Endothelial cell of umbilical vein (primary cell): ENCODE measurements at regions not wholly inside any gene's neighbourhood (a gene's known extent, or its start where the extent isn't known, plus 50 kb on each side); places are given as distances from the start of the nearest gene placed in this dataset.

Experiments used
- BruUV-seq: library from RNA; stranded (reverse); fragments of 400-500 nt; replicated peaks from 2 replicates; lab custom pipeline; 2021; lab: Mats Ljungman, UMichigan
- CTCF ChIA-PET: fragments of 300-600, 350-600 bp; sonication (Branson Sonifier 250); formaldehyde crosslinking; loops from one replicate; lab custom pipeline; 2021; ENCODE audit warnings: antibody characterized with exemption, inconsistent platforms; lab: Charles Lee
- POLR2A ChIA-PET: fragments of 300-600, 350-600 bp; sonication (Branson Sonifier 250); formaldehyde crosslinking; loops from one replicate; lab custom pipeline; 2021; ENCODE audit warnings: antibody characterized with exemption, inconsistent platforms; lab: Charles Lee
- DNase-seq: peaks from one replicate; pipeline ENCODE4 v3.0.0-alpha.2; 2011; ENCODE audit warnings: low read depth, low spot score
- FAIRE-seq: peaks from 2 replicates; lab custom pipeline; 2011; peaks lifted over from hg19 to GRCh38; lab: Jason Lieb, UNC
- H2AFZ ChIP-seq: 2 replicates; pipeline ENCODE4 v1.6.0; 2012; ENCODE audit warnings: low read depth, low read length, control low read depth, inconsistent platforms
- H3K27ac ChIP-seq: 2 replicates; pipeline ENCODE4 v1.5.1; 2011; ENCODE audit warnings: low read depth, mild to moderate bottlenecking, control low read depth, low read length, moderate library complexity; ENCODE audit not compliant: insufficient read depth
- H3K27me3 ChIP-seq, 2 experiments: 2 replicates each; pipeline versions ENCODE4 v1.6.0 to v1.6.1; 2011; ENCODE audit warnings: low read length in 2 of 2, mixed read lengths in 1 of 2; ENCODE audit not compliant: control insufficient read depth in 2 of 2, insufficient read depth in 2 of 2
- H3K36me3 ChIP-seq, 2 experiments: 2 replicates in 1 of 2; 3 replicates in 1 of 2; pipeline ENCODE4 v1.5.1; 2011; ENCODE audit warnings: low read length in 2 of 2, mild to moderate bottlenecking in 1 of 2, moderate library complexity in 1 of 2; ENCODE audit not compliant: control insufficient read depth in 2 of 2, insufficient read depth in 2 of 2; ENCODE audit errors: extremely low read depth in 1 of 2
- H3K4me1 ChIP-seq: 3 replicates; pipeline ENCODE4 v1.5.1; 2011; ENCODE audit warnings: mild to moderate bottlenecking, low read length; ENCODE audit not compliant: control insufficient read depth, insufficient read depth; ENCODE audit errors: extremely low read depth
- H3K4me2 ChIP-seq: 2 replicates; pipeline ENCODE4 v1.6.1; 2011; ENCODE audit warnings: low read length, control low read depth, mixed read lengths; ENCODE audit not compliant: insufficient read depth
- H3K4me3 ChIP-seq, 3 experiments: fragments of 200-600 bp in 1 of 3; sonication (generic), shearing (Covaris generic) in 1 of 3; replicated peaks in 1 of 3; 2 replicates each; pipeline ENCODE4 v1.5.1; 2011 to 2016; ENCODE audit warnings: control low read depth in 3 of 3, low read length in 3 of 3, mild to moderate bottlenecking in 2 of 3, inconsistent platforms in 1 of 3, low read depth in 1 of 3, moderate library complexity in 1 of 3; ENCODE audit not compliant: insufficient read depth in 1 of 3
- H3K79me2 ChIP-seq: 2 replicates; pipeline ENCODE4 v1.6.0; 2012; ENCODE audit warnings: low read length, inconsistent platforms; ENCODE audit not compliant: control insufficient read depth, insufficient read depth
- H3K9ac ChIP-seq: replicated peaks from 2 replicates; pipeline ENCODE3; 2011; ENCODE audit warnings: low read length, control low read depth; ENCODE audit not compliant: insufficient read depth; ENCODE audit errors: extremely low read depth
- H3K9me1 ChIP-seq: replicated peaks from 3 replicates; pipeline ENCODE4 v1.6.0; 2011; ENCODE audit warnings: mild to moderate bottlenecking, low read length; ENCODE audit not compliant: control insufficient read depth, insufficient read depth; ENCODE audit errors: extremely low read depth
- H3K9me3 ChIP-seq: replicated peaks from 2 replicates; pipeline ENCODE4 v1.5.1; 2012; ENCODE audit warnings: low read length, inconsistent platforms; ENCODE audit not compliant: control insufficient read depth, insufficient read depth
- H4K20me1 ChIP-seq: replicated peaks from 2 replicates; pipeline ENCODE3; 2011; ENCODE audit warnings: mild to moderate bottlenecking, low read length; ENCODE audit not compliant: control insufficient read depth, insufficient read depth; ENCODE audit errors: extremely low read depth
- CTCF ChIP-seq, 2 donors: IDR thresholded peaks; 1 replicate in 1 of 2; 2 replicates in 1 of 2; pipeline ENCODE4 v1.5.1; 2011; ENCODE audit warnings: low read length in 2 of 2, mild to moderate bottlenecking in 2 of 2, moderate library complexity in 2 of 2, control low read depth in 1 of 2, inconsistent platforms in 1 of 2, low read depth in 1 of 2; ENCODE audit not compliant: insufficient read depth in 1 of 2; ENCODE audit errors: extremely low read depth in 1 of 2
- EZH2 ChIP-seq: IDR thresholded peaks from 2 replicates; pipeline ENCODE4 v1.6.1; 2012; ENCODE audit warnings: borderline replicate concordance, low read depth, mild to moderate bottlenecking, moderate library complexity, low read length, inconsistent platforms; ENCODE audit not compliant: severe bottlenecking
- FOS ChIP-seq: IDR thresholded peaks from 2 replicates; pipeline ENCODE4 v1.6.1; 2011; ENCODE audit warnings: mild to moderate bottlenecking, low read length, moderate library complexity, borderline replicate concordance; ENCODE audit not compliant: insufficient read depth
- GATA2 ChIP-seq: IDR thresholded peaks from 2 replicates; pipeline ENCODE4 v1.7.0; 2011; ENCODE audit warnings: low read depth, mild to moderate bottlenecking, moderate library complexity, mixed read lengths, low read length; ENCODE audit not compliant: insufficient read length, insufficient read depth
- JUN ChIP-seq: IDR thresholded peaks from 2 replicates; pipeline ENCODE4 v1.6.1; 2011; ENCODE audit warnings: borderline replicate concordance, low read depth; ENCODE audit not compliant: insufficient read length, insufficient read depth
- MAX ChIP-seq: IDR thresholded peaks from 2 replicates; pipeline ENCODE4 v1.6.1; 2011; ENCODE audit not compliant: insufficient read depth, insufficient read length
- MYC ChIP-seq: IDR thresholded peaks from one replicate; pipeline ENCODE4 v1.6.1; 2011; ENCODE audit warnings: mild to moderate bottlenecking, low read depth, low read length
- POLR2A ChIP-seq: IDR thresholded peaks from 2 replicates; pipeline ENCODE4 v1.6.1; 2012; ENCODE audit warnings: low read depth, mild to moderate bottlenecking, control low read depth, low read length
- POLR2AphosphoS5 ChIP-seq: IDR thresholded peaks from 2 replicates; pipeline ENCODE4 v1.6.1; 2012; ENCODE audit warnings: low read depth, mild to moderate bottlenecking, control low read depth, low read length, moderate library complexity; ENCODE audit not compliant: insufficient read depth
- dilution Hi-C: fragments of 300-500 bp; cut with MboI; formaldehyde crosslinking; loops from one replicate; pipeline ENCODE4 v1.15.0; 2019; ENCODE audit warnings: low sequenced_read_pairs; ENCODE audit not compliant: extremely low pct_ligation_motif_present
- intact Hi-C: fragments of 100-400 bp; cut with micrococcal nuclease; formaldehyde crosslinking; loops from one replicate; pipeline ENCODE4 v1.10.0; 2022

GRCh38 chr7:113742377-113742776 lies 176.4 kb downstream of the PPP1R3A start:
- dilution Hi-C loops (no loop called here), intact Hi-C loops (no loop called here)
- POLR2A ChIA-PET: no interaction called here
- no peak overlapping the region for H3K27ac ChIP-seq
- H3K9ac ChIP-seq: no peak overlapping the region
- no peaks in the 10 kb centered on the region for H3K79me2 ChIP-seq
- no peak overlapping the region for H2AFZ ChIP-seq
- H3K4me1 ChIP-seq: no peaks in the 10 kb centered on the region
- no peaks in the 10 kb centered on the region for H3K27me3 ChIP-seq
- H3K9me3 ChIP-seq: no peaks in the 10 kb centered on the region
- BruUV-seq: no TSS peak
- FAIRE-seq: no peak
- TF ChIP-seq JUN (no peak), EZH2 (no peak), MYC (no peak), GATA2 (no peak), FOS (no peak), CTCF (IDR thresholded peaks at IDR 0.05; ENCODE audit: extremely low read depth in 1 of 2, insufficient read depth in 1 of 2, low read depth in 1 of 2, low read length in 2 of 2) (no peak)
- H3K4me3 ChIP-seq: no peak overlapping the region
- CTCF ChIA-PET: no interaction called here
- no peaks in the 10 kb centered on the region for H3K9me1 ChIP-seq
- H3K4me2 ChIP-seq: no peak overlapping the region
- no peaks in the 10 kb centered on the region for H4K20me1 ChIP-seq
- DNase-seq: no peak
- H3K36me3 ChIP-seq: no peaks in the 10 kb centered on the region

- intact Hi-C loops: no loop called here
- no TSS peak for BruUV-seq
- H3K4me1 ChIP-seq: no peaks in the 10 kb centered on the region
- no peaks in the 10 kb centered on the region for H3K79me2 ChIP-seq
- DNase-seq (no peak), FAIRE-seq (no peak)
- no peak overlapping the region for H3K27ac ChIP-seq
- POLR2A ChIA-PET: interaction anchor here (0.7 kb wide), 1 partner anchor 1853 kb away, joined by 3 read pairs; no protein-coding TSS in a partner anchor
- H3K9me3 ChIP-seq: no peaks in the 10 kb centered on the region
- H3K36me3 ChIP-seq: no peaks in the 10 kb centered on the region
- no peaks in the 10 kb centered on the region for H3K27me3 ChIP-seq
- no peaks in the 10 kb centered on the region for H4K20me1 ChIP-seq
- dilution Hi-C loops: no loop called here
- CTCF ChIA-PET: no interaction called here
- H3K9ac ChIP-seq: no peak overlapping the region
- no peak for TF ChIP-seq CTCF (IDR thresholded peaks at IDR 0.05; ENCODE audit: extremely low read depth in 1 of 2, insufficient read depth in 1 of 2, low read depth in 1 of 2, low read length in 2 of 2)
- TF ChIP-seq JUN: no peak
- TF ChIP-seq MYC: no peak
- TF ChIP-seq POLR2AphosphoS5: no peak
- TF ChIP-seq FOS: no peak
- no peak for TF ChIP-seq EZH2
- TF ChIP-seq POLR2A: no peak
- no peak for TF ChIP-seq MAX
- TF ChIP-seq GATA2: no peak
- H3K9me1 ChIP-seq: no peaks in the 10 kb centered on the region
- no peak overlapping the region for H2AFZ ChIP-seq
- H3K4me3 ChIP-seq: no peak overlapping the region
- H3K4me2 ChIP-seq: no peak overlapping the region
These were observed 187.2 kb downstream of the PPP1R3A start for GRCh38 chr7:113731571-113731970.
